Neural progenitor cell (in vitro differentiated cells): ENCODE measurements at regions not wholly inside any gene's neighbourhood (a gene's known extent, or its start where the extent isn't known, plus 50 kb on each side); places are given as distances from the start of the nearest gene placed in this dataset.
A peak's percentile ranks its signal among the peaks of the same experiment; 100 is the strongest.
"Not testable (repeated sequence)": the region's sequence is repeated elsewhere in the genome, so short reads cannot be mapped to it uniquely, and the experiment has no call there.

Experiments used
- DNase-seq: peaks from one replicate; pipeline ENCODE4 v3.0.0-alpha.2; 2016; ENCODE audit warnings: low spot score
- H2AFZ ChIP-seq: fragments of 200-600 bp; sonication (generic); replicated peaks from 2 replicates; pipeline ENCODE4 v1.6.1; 2016; ENCODE audit warnings: antibody characterized with exemption
- H3F3A ChIP-seq: fragments of 200-600 bp; sonication (generic); 2 replicates; pipeline ENCODE4 v1.6.1; 2016; ENCODE audit warnings: antibody characterized with exemption, low read depth
- H3K27ac ChIP-seq: fragments of 200-600 bp; sonication (generic); 2 replicates; pipeline ENCODE4 v1.5.1; 2016; ENCODE audit warnings: mild to moderate bottlenecking
- H3K27me3 ChIP-seq: fragments of 200-600 bp; sonication (generic); 2 replicates; pipeline ENCODE4 v1.6.1; 2016; ENCODE audit warnings: mild to moderate bottlenecking, moderate library complexity
- H3K36me3 ChIP-seq: fragments of 200-600 bp; sonication (generic); 2 replicates; pipeline ENCODE4 v1.5.1; 2016
- H3K4me1 ChIP-seq: fragments of 200-600 bp; sonication (generic); 2 replicates; pipeline ENCODE4 v1.6.1; 2016; ENCODE audit warnings: mixed run types
- H3K4me2 ChIP-seq: fragments of 200-600 bp; sonication (generic); 2 replicates; pipeline ENCODE4 v1.6.1; 2016
- H3K4me3 ChIP-seq: fragments of 200-600 bp; sonication (generic); 2 replicates; pipeline ENCODE4 v1.5.1; 2016
- H3K79me2 ChIP-seq: fragments of 200-600 bp; sonication (generic); 2 replicates; pipeline ENCODE4 v1.6.1; 2016; ENCODE audit warnings: low read depth
- H3K9ac ChIP-seq: fragments of 200-600 bp; sonication (generic); 2 replicates; pipeline ENCODE4 v1.6.1; 2016
- H3K9me3 ChIP-seq: fragments of 200-600 bp; sonication (generic); 2 replicates; pipeline ENCODE4 v1.5.1; 2016; ENCODE audit warnings: low read depth
- H4K20me1 ChIP-seq: fragments of 200-600 bp; sonication (generic); 2 replicates; pipeline ENCODE4 v1.6.1; 2016; ENCODE audit warnings: low read depth
- H3K27ac Mint-ChIP-seq: 3 replicates; pipeline ENCODE4 v1.8.0; 2021; ENCODE audit warnings: mixed read lengths
- H3K27me3 Mint-ChIP-seq: 2 replicates; pipeline ENCODE4 v1.8.0; 2022; ENCODE audit warnings: low read depth, mild to moderate bottlenecking, inconsistent platforms, moderate library complexity, mixed read lengths; ENCODE audit not compliant: insufficient read depth
- H3K36me3 Mint-ChIP-seq: 3 replicates; pipeline ENCODE4 v1.8.0; 2021; ENCODE audit warnings: mixed read lengths
- H3K4me1 Mint-ChIP-seq: 3 replicates; pipeline ENCODE4 v1.8.0; 2021; ENCODE audit warnings: mixed read lengths
- H3K4me3 Mint-ChIP-seq: 3 replicates; pipeline ENCODE4 v1.8.0; 2021; ENCODE audit warnings: mild to moderate bottlenecking, moderate library complexity, mixed read lengths
- H3K9me3 Mint-ChIP-seq: 3 replicates; pipeline ENCODE4 v1.8.0; 2020; ENCODE audit warnings: mixed read lengths
- CTCF ChIP-seq: fragments of 200-600 bp; sonication (generic); IDR thresholded peaks from 2 replicates; pipeline ENCODE4 v1.5.1; 2017; ENCODE audit warnings: antibody characterized with exemption, mild to moderate bottlenecking
- EZH2 ChIP-seq: fragments of 200-600 bp; sonication (generic); IDR thresholded peaks from 2 replicates; pipeline ENCODE4 v1.6.1; 2017; ENCODE audit warnings: antibody characterized with exemption, mild to moderate bottlenecking, moderate library complexity
- EZH2phosphoT487 ChIP-seq: fragments of 200-600 bp; sonication (generic); IDR thresholded peaks from 2 replicates; pipeline ENCODE4 v1.6.1; 2017; ENCODE audit warnings: antibody characterized with exemption

- no peak overlapping the region for H3K9ac ChIP-seq
- Mint-ChIP-seq H3K27ac (no peak overlapping the region), H3K36me3 (no peaks in the 10 kb centered on the region), H3K27me3 (peaks cover 11% of the 10 kb centered on the region), H3K4me1 (peaks cover 9% of the 10 kb centered on the region), H3K9me3 (peaks cover 14% of the 10 kb centered on the region), H3K4me3 (no peak overlapping the region)
- no peak overlapping the region for H2AFZ ChIP-seq
- H4K20me1 ChIP-seq = no peaks in the 10 kb centered on the region
- no peak for DNase-seq
- no peaks in the 10 kb centered on the region for H3K36me3 ChIP-seq
- no peak overlapping the region for H3K4me3 ChIP-seq
- no peak overlapping the region for H3K27ac ChIP-seq
- TF ChIP-seq EZH2phosphoT487 (no peak), CTCF (no peak), EZH2 (no peak)
- peaks cover 7% of the 10 kb centered on the region for H3K9me3 ChIP-seq
- no peaks in the 10 kb centered on the region for H3K27me3 ChIP-seq
- H3K79me2 ChIP-seq = no peaks in the 10 kb centered on the region
- no peaks in the 10 kb centered on the region for H3F3A ChIP-seq
- no peak overlapping the region for H3K4me2 ChIP-seq
- peaks cover 12% of the 10 kb centered on the region for H3K4me1 ChIP-seq
Observed at GRCh38 chr15:69766156-69766555, 313.5 kb downstream of the RPLP1 start.

GRCh38 chr15:69767191-69767590, 314.6 kb downstream of the RPLP1 start:
- no peaks in the 10 kb centered on the region for H4K20me1 ChIP-seq
- peaks cover 16% of the 10 kb centered on the region for H3K9me3 Mint-ChIP-seq
- H3K27ac ChIP-seq = no peak overlapping the region
- no peak overlapping the region for H3K27ac Mint-ChIP-seq
- no peaks in the 10 kb centered on the region for H3K36me3 Mint-ChIP-seq
- DNase-seq = no peak
- peaks cover 6% of the 10 kb centered on the region for H3K4me1 Mint-ChIP-seq
- H3F3A ChIP-seq = no peaks in the 10 kb centered on the region
- no peak overlapping the region for H3K4me2 ChIP-seq
- no peak overlapping the region for H3K9ac ChIP-seq
- H3K9me3 ChIP-seq = peaks cover 7% of the 10 kb centered on the region
- no peak overlapping the region for H3K4me3 ChIP-seq
- TF ChIP-seq EZH2phosphoT487 (no peak), CTCF (no peak), EZH2 (no peak)
- no peak overlapping the region for H3K4me3 Mint-ChIP-seq
- H3K36me3 ChIP-seq = no peaks in the 10 kb centered on the region
- no peaks in the 10 kb centered on the region for H3K79me2 ChIP-seq
- no peaks in the 10 kb centered on the region for H3K27me3 ChIP-seq
- H2AFZ ChIP-seq = no peak overlapping the region
- peaks cover 12% of the 10 kb centered on the region for H3K4me1 ChIP-seq
- H3K27me3 Mint-ChIP-seq = peaks cover 6% of the 10 kb centered on the region

GRCh38 chr15:69769336-69769735, 316.7 kb downstream of the RPLP1 start:
- H3K9me3 ChIP-seq, H4K20me1 ChIP-seq, H3K27ac Mint-ChIP-seq, H3K4me1 Mint-ChIP-seq, H3K4me3 ChIP-seq, H3K27me3 Mint-ChIP-seq, H3K27ac ChIP-seq, H3F3A ChIP-seq, H3K36me3 Mint-ChIP-seq, H3K4me3 Mint-ChIP-seq, H3K27me3 ChIP-seq, H3K36me3 ChIP-seq, H3K79me2 ChIP-seq, H3K9ac ChIP-seq: not testable (repeated sequence)
- Histone ChIP-seq H3K4me2 (peak overlapping the region; percentile 62), H2AFZ (peak overlapping the region; percentile 30), H3K4me1 (peaks cover 12% of the 10 kb centered on the region)
- H3K9me3 Mint-ChIP-seq = peaks cover 19% of the 10 kb centered on the region
- TF ChIP-seq CTCF = peak; percentile 4
- DNase-seq = peak; percentile 73

- not testable (repeated sequence) for H3K27me3 Mint-ChIP-seq, DNase-seq, H2AFZ ChIP-seq, H3K79me2 ChIP-seq, H3K4me1 Mint-ChIP-seq, H3K9ac ChIP-seq, H3K4me1 ChIP-seq, H3K4me3 ChIP-seq, H3K27ac Mint-ChIP-seq, H3F3A ChIP-seq, H3K4me3 Mint-ChIP-seq, H3K27ac ChIP-seq, H4K20me1 ChIP-seq, H3K27me3 ChIP-seq, H3K36me3 Mint-ChIP-seq, H3K4me2 ChIP-seq, H3K36me3 ChIP-seq, H3K9me3 ChIP-seq
- peaks cover 13% of the 10 kb centered on the region for H3K9me3 Mint-ChIP-seq
Observed at GRCh38 chr15:69774258-69774657, 321.6 kb downstream of the RPLP1 start.

GRCh38 chr15:69774711-69775110, 322.1 kb downstream of the RPLP1 start:
- H3K4me1 ChIP-seq, H3K79me2 ChIP-seq, H3K4me3 Mint-ChIP-seq, H3K36me3 ChIP-seq, H3F3A ChIP-seq, H3K4me1 Mint-ChIP-seq, H3K9ac ChIP-seq, H3K27me3 Mint-ChIP-seq, H4K20me1 ChIP-seq, H3K27ac Mint-ChIP-seq, H3K27me3 ChIP-seq, H3K4me3 ChIP-seq, DNase-seq, H3K9me3 ChIP-seq, H2AFZ ChIP-seq, H3K36me3 Mint-ChIP-seq, H3K27ac ChIP-seq, H3K4me2 ChIP-seq: not testable (repeated sequence)
- peaks cover 13% of the 10 kb centered on the region for H3K9me3 Mint-ChIP-seq
